A549 (cell line): ENCODE measurements at regions not wholly inside any gene's neighbourhood (a gene's known extent, or its start where the extent isn't known, plus 50 kb on each side); places are given as distances from the start of the nearest gene placed in this dataset.

ENCODE experiments used
- ATAC-seq, 2 experiments: fragments of 200-7000 bp in 1 of 2; fragments of >200 bp in 1 of 2; cut with Nextera tagmentation in 1 of 2; cut with Tn5 transposase in 1 of 2; 3 replicates each; pipeline versions ENCODE4 v1.8.0 to v1.9.1; 2018 to 2020; ENCODE audit warnings: mild to moderate bottlenecking in 1 of 2, moderate library complexity in 1 of 2
- CTCF ChIA-PET: fragments of 300-600 bp; sonication (Branson Sonifier 250); formaldehyde crosslinking; extraction: SDS; loops from one replicate; lab custom pipeline; 2021; ENCODE audit warnings: antibody characterized with exemption, inconsistent platforms; lab: Yijun Ruan, JAX
- POLR2A ChIA-PET: fragments of 350-600 bp; formaldehyde crosslinking; extraction: SDS; loops from one replicate; lab custom pipeline; 2021; ENCODE audit warnings: antibody characterized with exemption, inconsistent platforms; lab: Yijun Ruan, JAX
- DNase-seq, 2 experiments: peaks; one replicate each; pipeline versions ENCODE4 v3.0.0 to v3.0.0-alpha.2; 2011 to 2016; ENCODE audit warnings: low read depth in 1 of 2, low spot score in 1 of 2
- FAIRE-seq: peaks from 2 replicates; lab custom pipeline; 2011; peaks lifted over from hg19 to GRCh38; lab: Jason Lieb, UNC
- H3K27ac ChIP-seq, 2 experiments: fragments of >200 bp; sonication (Bioruptor Twin); formaldehyde crosslinking; 3 replicates each; pipeline ENCODE4 v1.5.1; 2016 to 2017
- H3K4me1 ChIP-seq: fragments of >200 bp; sonication (Bioruptor Twin); formaldehyde crosslinking; 3 replicates; pipeline ENCODE4 v1.6.1; 2016
- H3K4me2 ChIP-seq: fragments of >200 bp; sonication (Bioruptor Twin); formaldehyde crosslinking; 3 replicates; pipeline ENCODE4 v1.6.1; 2016
- H3K4me3 ChIP-seq: fragments of >200 bp; sonication (Bioruptor Twin); formaldehyde crosslinking; 3 replicates; pipeline ENCODE4 v1.5.1; 2016
- H3K9me3 ChIP-seq: fragments of >200 bp; sonication (Bioruptor Twin); formaldehyde crosslinking; 3 replicates; pipeline ENCODE4 v1.6.1; 2016
- BHLHE40 ChIP-seq: IDR thresholded peaks from 2 replicates; pipeline ENCODE4 v1.6.1; 2012; ENCODE audit warnings: low read depth, low read length, inconsistent platforms
- CBX8 ChIP-seq: fragments of 200-600 bp; sonication (generic); IDR thresholded peaks from 2 replicates; pipeline ENCODE4 v1.6.1; 2016
- EP300 ChIP-seq, 2 experiments: fragments of >200 bp; sonication (Bioruptor Twin); formaldehyde crosslinking; IDR thresholded peaks; 2 replicates in 1 of 2; 3 replicates in 1 of 2; pipeline ENCODE4 v1.6.1; 2016 to 2017
- ESRRA ChIP-seq: fragments of 150-350 bp; IDR thresholded peaks from 2 replicates; pipeline ENCODE4 v1.6.1; 2014; ENCODE audit warnings: mild to moderate bottlenecking, low read length, borderline replicate concordance
- GATA3 ChIP-seq: IDR thresholded peaks from 2 replicates; pipeline ENCODE4 v1.6.1; 2012; ENCODE audit warnings: borderline replicate concordance
- HOXB5 ChIP-seq: fragments of 250-450 bp; sonication (Bioruptor Pico); IDR thresholded peaks from 2 replicates; pipeline ENCODE4 v1.5.0; 2020; ENCODE audit warnings: mild to moderate bottlenecking, moderate library complexity
- JUN ChIP-seq, 2 experiments: fragments of >200 bp; sonication (Bioruptor Twin); formaldehyde crosslinking; IDR thresholded peaks; 2 replicates in 1 of 2; 3 replicates in 1 of 2; pipeline ENCODE4 v1.6.1; 2016 to 2017
- KDM1A ChIP-seq: fragments of 200-600 bp; sonication (generic); IDR thresholded peaks from 2 replicates; pipeline ENCODE4 v1.6.1; 2016; ENCODE audit warnings: low read depth, mild to moderate bottlenecking
- MAFK ChIP-seq: fragments of 450-650 bp; IDR thresholded peaks from 2 replicates; pipeline ENCODE4 v1.6.1; 2014; ENCODE audit not compliant: partially characterized antibody
- MAZ ChIP-seq: fragments of 150-350 bp; IDR thresholded peaks from 2 replicates; pipeline ENCODE4 v1.6.1; 2014; ENCODE audit warnings: antibody characterized with exemption, low read depth, low read length, borderline replicate concordance
- NFE2L2 ChIP-seq: fragments of 150-350 bp; conservative IDR thresholded peaks from 2 replicates; pipeline ENCODE4 v1.6.1; 2014; ENCODE audit warnings: low read length
- NPAS2 ChIP-seq: fragments of 250-450 bp; sonication (Bioruptor Pico); IDR thresholded peaks from 2 replicates; pipeline ENCODE4 v1.8.0; 2022; ENCODE audit warnings: mild to moderate bottlenecking, moderate library complexity, borderline replicate concordance
- PHF8 ChIP-seq: fragments of 200-600 bp; sonication (generic); IDR thresholded peaks from 2 replicates; pipeline ENCODE4 v1.6.1; 2016; ENCODE audit warnings: low read depth, mild to moderate bottlenecking, antibody characterized with exemption, moderate library complexity, borderline replicate concordance
- POLR2AphosphoS2 ChIP-seq: conservative IDR thresholded peaks from 2 replicates; pipeline ENCODE4 v1.6.1; 2012; ENCODE audit warnings: low read length, improper control_type of control experiment, inconsistent platforms
- RARB ChIP-seq: fragments of 250-450 bp; sonication (Bioruptor Pico); IDR thresholded peaks from 2 replicates; pipeline ENCODE4 v1.8.0; 2021; ENCODE audit warnings: mild to moderate bottlenecking, moderate library complexity
- RCOR1 ChIP-seq: fragments of 150-350 bp; IDR thresholded peaks from 2 replicates; pipeline ENCODE4 v1.6.1; 2014; ENCODE audit warnings: antibody characterized with exemption, low read length, low read depth
- RNF2 ChIP-seq: fragments of 200-600 bp; sonication (generic); IDR thresholded peaks from 2 replicates; pipeline ENCODE4 v1.6.1; 2016; ENCODE audit warnings: low read depth, mild to moderate bottlenecking, antibody characterized with exemption, moderate library complexity, borderline replicate concordance
- SREBF2 ChIP-seq: fragments of 450-650 bp; IDR thresholded peaks from 2 replicates; pipeline ENCODE4 v1.6.1; 2014; ENCODE audit warnings: mild to moderate bottlenecking, moderate library complexity
- ZNF302 ChIP-seq: fragments of 250-450 bp; sonication (Bioruptor Pico); IDR thresholded peaks from 2 replicates; pipeline ENCODE4 v1.9.0; 2021; ENCODE audit warnings: inconsistent platforms, mild to moderate bottlenecking, moderate library complexity
- ZSCAN20 ChIP-seq: fragments of 250-450 bp; sonication (Bioruptor Pico); IDR thresholded peaks from 2 replicates; pipeline ENCODE4 v1.8.0; 2022; ENCODE audit warnings: mild to moderate bottlenecking, moderate library complexity
- WGBS: methylation state at CpG from one replicate; pipeline ENCODE4 v1.1.6; 2017; ENCODE audit errors: missing lambda C conversion rate; 5-methylcytosine and 5-hydroxymethylcytosine counted together
- TF ChIP-seq, protein P1 (sequence below): fragments of >200 bp; sonication (Bioruptor Twin); formaldehyde crosslinking; IDR thresholded peaks from 3 replicates; pipeline ENCODE4 v1.6.1; 2016
- TF ChIP-seq, protein P2 (sequence below): IDR thresholded peaks from 2 replicates; pipeline ENCODE4 v1.6.1; 2012
- TF ChIP-seq, protein P3 (sequence below): IDR thresholded peaks from 2 replicates; pipeline ENCODE4 v1.6.1; 2012

- no peak overlapping the region for H3K4me3 ChIP-seq
- H3K4me1 ChIP-seq: no peaks in the 10 kb centered on the region
- FAIRE-seq (no peak), ATAC-seq (peak in 1 of 2 experiments; percentile 24; a peak in 1 of 6 replicates), DNase-seq (peak in 1 of 2 experiments; percentile 7)
- CTCF ChIA-PET: no interaction called here
- no peak overlapping the region for H3K4me2 ChIP-seq
- TF ChIP-seq ZSCAN20 (CRISPR knock-in tag): no peak
- no peak for TF ChIP-seq JUN (IDR thresholded peaks at IDR 0.05)
- TF ChIP-seq MAFK: no peak
- no peak for TF ChIP-seq MAZ
- no peak for TF ChIP-seq EP300 (IDR thresholded peaks at IDR 0.05)
- no peak for TF ChIP-seq ESRRA
- no peak for TF ChIP-seq RARB
- no peak for TF ChIP-seq SREBF2
- TF ChIP-seq HOXB5 (CRISPR knock-in tag): no peak
- no peak for TF ChIP-seq NPAS2
- POLR2A ChIA-PET: no interaction called here
- no peak overlapping the region for H3K27ac ChIP-seq
- no peaks in the 10 kb centered on the region for H3K9me3 ChIP-seq
Observed at GRCh38 chr11:111183706-111184105, 61.8 kb upstream of the POU2AF2 start.

- Histone ChIP-seq H3K4me2 (no peak overlapping the region), H3K4me3 (no peak overlapping the region), H3K27ac (no peak overlapping the region), H3K9me3 (no peaks in the 10 kb centered on the region), H3K4me1 (no peaks in the 10 kb centered on the region)
- TF ChIP-seq RNF2 (no peak), ZSCAN20 (CRISPR knock-in tag) (no peak), RARB (no peak)
- TF ChIP-seq, protein P1, sequence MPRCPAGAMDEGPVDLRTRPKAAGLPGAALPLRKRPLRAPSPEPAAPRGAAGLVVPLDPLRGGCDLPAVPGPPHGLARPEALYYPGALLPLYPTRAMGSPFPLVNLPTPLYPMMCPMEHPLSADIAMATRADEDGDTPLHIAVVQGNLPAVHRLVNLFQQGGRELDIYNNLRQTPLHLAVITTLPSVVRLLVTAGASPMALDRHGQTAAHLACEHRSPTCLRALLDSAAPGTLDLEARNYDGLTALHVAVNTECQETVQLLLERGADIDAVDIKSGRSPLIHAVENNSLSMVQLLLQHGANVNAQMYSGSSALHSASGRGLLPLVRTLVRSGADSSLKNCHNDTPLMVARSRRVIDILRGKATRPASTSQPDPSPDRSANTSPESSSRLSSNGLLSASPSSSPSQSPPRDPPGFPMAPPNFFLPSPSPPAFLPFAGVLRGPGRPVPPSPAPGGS: no peak
- TF ChIP-seq, protein P2, sequence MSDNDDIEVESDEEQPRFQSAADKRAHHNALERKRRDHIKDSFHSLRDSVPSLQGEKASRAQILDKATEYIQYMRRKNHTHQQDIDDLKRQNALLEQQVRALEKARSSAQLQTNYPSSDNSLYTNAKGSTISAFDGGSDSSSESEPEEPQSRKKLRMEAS: no peak
- no peak for FAIRE-seq
- ChIA-PET POLR2A (no interaction called here), CTCF (interaction anchor here (0.6 kb wide), 1 partner anchor 80 kb away, joined by 3 read pairs; no protein-coding TSS in a partner anchor)
- no peak for DNase-seq
- 33% methylated on average over 5 of the region's 5 CpGs for WGBS
- no peak for ATAC-seq
Observed at GRCh38 chr11:111179184-111179910, 66.2 kb upstream of the POU2AF2 start.

- DNase-seq (no peak), ATAC-seq (no peak), FAIRE-seq (no peak)
- POLR2A ChIA-PET: no interaction called here
- H3K4me3 ChIP-seq: no peak overlapping the region
- H3K4me1 ChIP-seq: no peaks in the 10 kb centered on the region
- no peak for TF ChIP-seq BHLHE40
- no peak overlapping the region for H3K4me2 ChIP-seq
- H3K27ac ChIP-seq: no peak overlapping the region
- CTCF ChIA-PET: no interaction called here
- H3K9me3 ChIP-seq: no peaks in the 10 kb centered on the region
Observed at GRCh38 chr11:111177037-111177871, 68.3 kb upstream of the POU2AF2 start.

DNA sequence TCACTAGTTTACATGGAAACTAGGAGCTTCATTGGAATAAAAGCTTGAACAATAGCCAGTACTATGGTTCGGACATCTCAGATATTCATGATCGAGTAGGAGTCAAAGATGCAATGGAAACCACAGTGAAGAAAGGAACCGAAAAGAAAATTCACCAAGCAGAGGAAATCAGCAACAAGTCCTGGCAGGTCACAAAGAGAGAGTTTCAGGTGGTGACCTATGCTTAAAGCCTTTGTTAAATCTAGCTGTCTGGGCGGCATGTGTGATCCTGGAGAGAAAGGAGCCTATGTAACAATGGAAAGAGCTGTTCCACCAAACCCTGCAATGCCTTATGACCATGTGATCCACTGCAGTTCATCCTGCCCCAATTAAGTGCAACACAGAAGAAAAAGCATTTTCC is 68.9 kb upstream of the POU2AF2 start:
- H3K4me1 ChIP-seq: no peaks in the 10 kb centered on the region
- 46% methylated on average over 4 of the region's 4 CpGs for WGBS
- no peak for FAIRE-seq
- ChIA-PET POLR2A (no interaction called here), CTCF (no interaction called here)
- DNase-seq: no peak
- no peak for ATAC-seq
- H3K9me3 ChIP-seq: no peaks in the 10 kb centered on the region
- TF ChIP-seq HOXB5 (CRISPR knock-in tag) (no peak), RCOR1 (no peak), PHF8 (no peak), ZNF302 (CRISPR knock-in tag) (no peak), POLR2AphosphoS2 (no peak), GATA3 (no peak), KDM1A (no peak), MAFK (no peak), NFE2L2 (no peak), CBX8 (no peak), NPAS2 (no peak)
- TF ChIP-seq, protein P3, sequence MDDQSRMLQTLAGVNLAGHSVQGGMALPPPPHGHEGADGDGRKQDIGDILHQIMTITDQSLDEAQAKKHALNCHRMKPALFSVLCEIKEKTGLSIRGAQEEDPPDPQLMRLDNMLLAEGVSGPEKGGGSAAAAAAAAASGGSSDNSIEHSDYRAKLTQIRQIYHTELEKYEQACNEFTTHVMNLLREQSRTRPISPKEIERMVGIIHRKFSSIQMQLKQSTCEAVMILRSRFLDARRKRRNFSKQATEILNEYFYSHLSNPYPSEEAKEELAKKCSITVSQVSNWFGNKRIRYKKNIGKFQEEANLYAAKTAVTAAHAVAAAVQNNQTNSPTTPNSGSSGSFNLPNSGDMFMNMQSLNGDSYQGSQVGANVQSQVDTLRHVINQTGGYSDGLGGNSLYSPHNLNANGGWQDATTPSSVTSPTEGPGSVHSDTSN: no peak
- TF ChIP-seq, all 56 proteins: peak for 0
- Histone ChIP-seq H3K4me3 (no peak overlapping the region), H3K4me2 (no peak overlapping the region), H3K27ac (no peak overlapping the region)
